Neural crest cell (in vitro differentiated cells): ENCODE measurements at regions not wholly inside any gene's neighbourhood (a gene's known extent, or its start where the extent isn't known, plus 50 kb on each side); places are given as distances from the start of the nearest gene placed in this dataset.

Experiments used
- DNase-seq: peaks from one replicate; pipeline ENCODE4 v3.0.0; 2021; ENCODE audit warnings: low read depth, mixed read lengths, low spot score
- H3K27ac Mint-ChIP-seq: one replicate; pipeline ENCODE4 v1.8.0; 2021; ENCODE audit warnings: mild to moderate bottlenecking, mixed read lengths; ENCODE audit not compliant: unreplicated experiment
- H3K27me3 Mint-ChIP-seq: 2 replicates; pipeline ENCODE4 v1.8.0; 2021; ENCODE audit warnings: low read depth, mild to moderate bottlenecking, mixed read lengths
- H3K36me3 Mint-ChIP-seq: 2 replicates; pipeline ENCODE4 v1.8.0; 2021; ENCODE audit warnings: low read depth, mild to moderate bottlenecking, mixed read lengths
- H3K4me1 Mint-ChIP-seq: 2 replicates; pipeline ENCODE4 v1.8.0; 2021; ENCODE audit warnings: mixed read lengths
- H3K4me3 Mint-ChIP-seq: one replicate; pipeline ENCODE4 v1.8.0; 2021; ENCODE audit warnings: mild to moderate bottlenecking, mixed read lengths
- H3K9me3 Mint-ChIP-seq: 2 replicates; pipeline ENCODE4 v1.8.0; 2021; ENCODE audit warnings: mixed read lengths
- TF ChIP-seq, protein P1 (sequence below): fragments of 200-600 bp; sonication (generic); conservative IDR thresholded peaks from 2 replicates; pipeline ENCODE4 v1.5.0; 2021; ENCODE audit warnings: antibody characterized with exemption, mild to moderate bottlenecking

DNA sequence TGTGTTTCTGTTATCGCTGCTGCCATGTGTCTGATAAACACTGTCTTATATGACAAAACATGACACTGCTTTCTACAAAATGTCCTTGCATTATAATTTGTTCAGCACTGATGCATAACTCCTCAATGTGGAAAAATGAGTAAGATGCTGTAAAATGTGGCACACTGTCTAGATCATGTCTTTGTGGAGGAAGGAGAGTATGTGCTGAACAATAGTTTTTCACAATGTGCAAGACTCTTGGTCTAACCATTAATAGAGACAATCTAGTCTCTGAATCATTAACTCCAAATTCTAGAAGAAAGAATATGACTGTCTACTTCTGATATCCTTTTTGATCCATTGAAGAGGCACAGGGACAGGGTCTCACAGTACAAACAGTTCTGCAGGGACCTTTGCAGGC is 127.9 kb upstream of the RARB start:
- no peaks in the 10 kb centered on the region for H3K9me3 Mint-ChIP-seq

GRCh38 chr3:25304916-25305315 is 123.1 kb upstream of the RARB start:
- TF ChIP-seq, protein P1, sequence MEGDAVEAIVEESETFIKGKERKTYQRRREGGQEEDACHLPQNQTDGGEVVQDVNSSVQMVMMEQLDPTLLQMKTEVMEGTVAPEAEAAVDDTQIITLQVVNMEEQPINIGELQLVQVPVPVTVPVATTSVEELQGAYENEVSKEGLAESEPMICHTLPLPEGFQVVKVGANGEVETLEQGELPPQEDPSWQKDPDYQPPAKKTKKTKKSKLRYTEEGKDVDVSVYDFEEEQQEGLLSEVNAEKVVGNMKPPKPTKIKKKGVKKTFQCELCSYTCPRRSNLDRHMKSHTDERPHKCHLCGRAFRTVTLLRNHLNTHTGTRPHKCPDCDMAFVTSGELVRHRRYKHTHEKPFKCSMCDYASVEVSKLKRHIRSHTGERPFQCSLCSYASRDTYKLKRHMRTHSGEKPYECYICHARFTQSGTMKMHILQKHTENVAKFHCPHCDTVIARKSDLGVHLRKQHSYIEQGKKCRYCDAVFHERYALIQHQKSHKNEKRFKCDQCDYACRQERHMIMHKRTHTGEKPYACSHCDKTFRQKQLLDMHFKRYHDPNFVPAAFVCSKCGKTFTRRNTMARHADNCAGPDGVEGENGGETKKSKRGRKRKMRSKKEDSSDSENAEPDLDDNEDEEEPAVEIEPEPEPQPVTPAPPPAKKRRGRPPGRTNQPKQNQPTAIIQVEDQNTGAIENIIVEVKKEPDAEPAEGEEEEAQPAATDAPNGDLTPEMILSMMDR = no peak
- Mint-ChIP-seq H3K9me3 (no peaks in the 10 kb centered on the region), H3K4me1 (peaks cover 18% of the 10 kb centered on the region), H3K36me3 (no peaks in the 10 kb centered on the region), H3K27ac (no peak overlapping the region), H3K27me3 (no peaks in the 10 kb centered on the region), H3K4me3 (no peak overlapping the region)
- DNase-seq = no peak

More for the DNA sequence above, 127.9 kb upstream of the RARB start:
- TF ChIP-seq, protein P1 = no peak
- Mint-ChIP-seq H3K36me3 (no peaks in the 10 kb centered on the region), H3K4me3 (no peak overlapping the region), H3K27me3 (peaks cover 3% of the 10 kb centered on the region), H3K27ac (no peak overlapping the region), H3K4me1 (peaks cover 24% of the 10 kb centered on the region)
- no peak for DNase-seq

GRCh38 chr3:25306066-25306465 is 122.0 kb upstream of the RARB start:
- no peak for DNase-seq
- peaks cover 18% of the 10 kb centered on the region for H3K4me1 Mint-ChIP-seq
- H3K9me3 Mint-ChIP-seq = no peaks in the 10 kb centered on the region
- no peaks in the 10 kb centered on the region for H3K36me3 Mint-ChIP-seq
- no peak overlapping the region for H3K27ac Mint-ChIP-seq
- TF ChIP-seq, protein P1 = no peak
- no peaks in the 10 kb centered on the region for H3K27me3 Mint-ChIP-seq
- no peak overlapping the region for H3K4me3 Mint-ChIP-seq

GRCh38 chr3:25306705-25307104 is 121.4 kb upstream of the RARB start:
- TF ChIP-seq, protein P1 = no peak
- Mint-ChIP-seq H3K27me3 (no peaks in the 10 kb centered on the region), H3K4me3 (no peak overlapping the region), H3K9me3 (no peaks in the 10 kb centered on the region), H3K4me1 (peaks cover 18% of the 10 kb centered on the region), H3K36me3 (no peaks in the 10 kb centered on the region), H3K27ac (no peak overlapping the region)
- DNase-seq = no peak

DNA sequence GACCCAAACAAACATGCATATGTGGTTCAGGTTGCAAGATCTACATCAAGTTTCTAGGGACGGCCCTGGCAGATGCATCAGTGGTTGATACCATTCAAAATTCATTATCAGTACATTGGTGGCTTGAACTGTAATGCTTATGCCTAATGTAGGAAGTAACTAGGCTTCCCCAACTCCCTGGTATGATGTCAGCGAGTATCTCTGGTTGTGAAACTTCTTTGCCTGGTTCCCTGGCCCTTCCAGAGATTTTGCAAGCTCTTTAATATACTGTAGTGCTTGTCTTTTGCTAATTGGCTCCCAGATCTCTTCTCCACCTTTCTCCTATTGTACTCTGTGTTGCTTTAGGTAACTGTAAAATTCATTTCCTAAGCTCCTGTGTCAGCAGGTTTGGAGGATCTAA is 114.8 kb upstream of the RARB start:
- H3K4me3 Mint-ChIP-seq = no peak overlapping the region
- TF ChIP-seq, protein P1 = no peak
- no peaks in the 10 kb centered on the region for H3K36me3 Mint-ChIP-seq
- no peaks in the 10 kb centered on the region for H3K27me3 Mint-ChIP-seq
- no peak for DNase-seq
- H3K9me3 Mint-ChIP-seq = no peaks in the 10 kb centered on the region
- no peak overlapping the region for H3K27ac Mint-ChIP-seq
- H3K4me1 Mint-ChIP-seq = no peaks in the 10 kb centered on the region
